ENCODE measurements at regions not wholly inside any gene's neighbourhood (a gene's known extent, or its start where the extent isn't known, plus 50 kb on each side); places are given as distances from the start of the nearest gene placed in this dataset.

GRCh38 chr20:52793339-52793963, 178.7 kb upstream of the TSHZ2 start:
- TF ChIP-seq CTCF (IDR thresholded peaks at IDR 0.05), result no peak
- no peak for TF ChIP-seq EZH2 (IDR thresholded peaks at IDR 0.05; ENCODE audit: borderline replicate concordance, insufficient read depth, low read depth, low read length, poor library complexity, severe bottlenecking)
